Ectodermal cell (in vitro differentiated cells): ENCODE measurements at regions not wholly inside any gene's neighbourhood (a gene's known extent, or its start where the extent isn't known, plus 50 kb on each side); places are given as distances from the start of the nearest gene placed in this dataset.

Source experiments
- H3K27ac ChIP-seq: 2 replicates; pipeline ENCODE4 v1.7.0; 2013; ENCODE audit warnings: mild to moderate bottlenecking, low read depth, low read length; ENCODE audit not compliant: insufficient read depth, poor library complexity, severe bottlenecking
- H3K27me3 ChIP-seq: 2 replicates; pipeline ENCODE4 v1.7.0; 2013; ENCODE audit warnings: mild to moderate bottlenecking, low read length; ENCODE audit not compliant: insufficient read depth, control insufficient read depth, poor library complexity, severe bottlenecking
- H3K36me3 ChIP-seq: one replicate; pipeline ENCODE4 v1.7.0; 2013; ENCODE audit warnings: low read length; ENCODE audit not compliant: control insufficient read depth, insufficient read depth
- H3K4me1 ChIP-seq: one replicate; pipeline ENCODE4 v1.7.0; 2013; ENCODE audit warnings: low read length; ENCODE audit not compliant: control insufficient read depth, insufficient read depth
- H3K4me3 ChIP-seq: 2 replicates; pipeline ENCODE4 v1.7.0; 2013; ENCODE audit warnings: low read depth, low read length, control low read depth; ENCODE audit not compliant: insufficient read depth
- H3K9me3 ChIP-seq: 2 replicates; pipeline ENCODE4 v1.7.0; 2013; ENCODE audit warnings: mild to moderate bottlenecking, low read length, moderate library complexity; ENCODE audit not compliant: control insufficient read depth
- WGBS, 2 experiments: methylation state at CpG; one replicate each; pipeline ENCODE4 v1.1.7; 2013; ENCODE audit warnings: missing lambda C conversion rate in 2 of 2; 5-methylcytosine and 5-hydroxymethylcytosine counted together

DNA sequence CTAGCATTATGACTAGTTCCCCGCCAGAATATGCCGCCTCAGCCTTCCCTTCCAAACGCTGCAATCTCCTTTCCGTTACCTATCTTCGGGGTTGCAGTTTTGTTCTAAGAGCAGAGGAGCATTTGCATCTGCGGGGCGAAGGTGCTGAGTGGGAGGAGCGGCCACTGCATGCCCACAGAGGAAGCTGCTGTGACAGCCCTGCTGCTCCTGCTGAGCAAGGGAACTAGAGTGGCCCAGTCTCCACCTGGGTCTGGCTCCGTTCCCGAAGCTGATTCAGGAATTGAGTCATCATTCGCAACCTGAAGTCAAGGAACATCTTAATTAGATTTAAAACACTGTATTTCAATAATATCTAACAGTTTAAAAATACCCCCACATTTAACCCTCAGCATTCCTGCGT lies 98.2 kb upstream of the TJP1 start:
- H3K4me1 ChIP-seq: peaks cover 8% of the 10 kb centered on the region
- no peak overlapping the region for H3K4me3 ChIP-seq
- H3K27me3 ChIP-seq: no peaks in the 10 kb centered on the region
- 63 to 66% methylated on average over 11 to 12 of the region's 12 CpGs for WGBS, 2 experiments
- H3K27ac ChIP-seq: no peak overlapping the region
- H3K36me3 ChIP-seq: no peaks in the 10 kb centered on the region
- H3K9me3 ChIP-seq: no peaks in the 10 kb centered on the region

DNA sequence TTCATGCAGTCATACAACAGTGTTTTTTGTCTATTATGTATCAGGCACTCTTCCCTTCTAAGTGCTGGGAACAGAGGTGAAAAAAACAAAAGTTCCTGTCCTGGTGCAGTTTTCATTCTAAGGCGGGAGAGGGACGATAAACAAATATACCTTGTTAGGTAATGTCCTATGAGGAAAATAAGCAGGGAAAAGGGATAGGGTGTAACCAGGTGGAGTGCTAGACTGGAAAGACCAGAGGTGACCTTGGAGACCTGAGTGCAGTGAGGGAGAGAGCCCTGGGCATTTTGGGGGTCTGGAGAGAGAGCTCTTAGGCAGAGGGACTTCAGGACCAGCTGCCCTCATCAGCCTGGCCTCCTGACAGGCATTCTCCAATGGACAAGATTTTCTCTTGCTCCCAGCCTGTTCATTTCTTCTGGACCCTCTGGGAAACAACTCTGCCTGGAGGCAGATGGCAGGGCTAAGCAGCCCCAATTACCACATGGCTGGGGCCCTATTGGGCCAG lies 97.2 kb upstream of the TJP1 start:
- Histone ChIP-seq H3K9me3 (no peaks in the 10 kb centered on the region), H3K27me3 (no peaks in the 10 kb centered on the region), H3K27ac (no peak overlapping the region), H3K4me1 (peaks cover 3% of the 10 kb centered on the region), H3K4me3 (no peak overlapping the region), H3K36me3 (no peaks in the 10 kb centered on the region)
- 96 to 98% methylated on average over 2 of the region's 2 CpGs for WGBS, 2 experiments

DNA sequence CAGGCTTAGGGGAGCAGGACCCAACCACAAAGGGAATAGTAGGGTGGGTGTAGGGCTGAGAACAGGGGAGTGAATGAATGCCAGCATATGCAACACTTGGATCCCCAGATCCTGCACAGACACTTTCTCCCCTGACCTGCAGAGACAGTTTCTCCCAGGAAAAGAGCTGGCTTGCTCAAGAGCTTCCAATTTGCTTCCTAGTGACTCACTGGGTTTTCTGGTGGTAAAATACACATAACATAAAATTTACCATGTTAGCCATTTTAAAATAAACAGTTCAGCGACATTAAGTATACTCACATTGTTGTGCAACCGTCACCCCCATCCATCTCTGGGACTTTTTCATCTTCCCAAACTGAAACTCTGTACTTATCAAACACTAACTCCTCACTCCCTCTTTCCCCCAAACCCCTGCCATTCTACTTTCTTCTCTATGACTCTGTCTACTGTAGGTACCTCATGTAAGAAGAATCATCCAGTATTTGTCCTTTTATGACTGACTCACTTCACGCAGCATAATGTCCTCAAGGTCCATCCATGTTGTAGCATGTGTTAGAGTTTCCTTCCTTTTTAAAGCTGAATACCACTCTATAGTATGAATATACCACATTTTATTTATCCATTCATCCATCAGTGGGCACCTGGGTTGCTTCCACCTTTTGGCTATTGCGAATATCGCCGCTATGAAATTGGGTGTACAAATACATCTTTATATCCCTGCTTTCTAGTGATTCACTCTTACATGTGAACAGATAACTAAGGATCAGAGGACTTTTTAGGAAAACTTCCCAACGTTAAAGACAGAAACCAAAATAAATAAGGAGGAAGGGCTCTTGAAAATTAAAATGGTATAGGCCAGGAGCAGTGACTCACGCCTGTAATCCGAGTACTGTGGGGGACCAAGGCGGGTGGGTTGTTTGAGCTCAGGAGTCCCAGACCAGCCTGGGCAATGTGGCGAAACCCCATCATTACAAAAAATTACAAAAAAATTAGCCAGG lies 95.6 kb upstream of the TJP1 start:
- H3K27ac ChIP-seq: no peak overlapping the region
- H3K4me1 ChIP-seq: peaks cover 9% of the 10 kb centered on the region
- no peaks in the 10 kb centered on the region for H3K9me3 ChIP-seq
- no peak overlapping the region for H3K4me3 ChIP-seq
- no peaks in the 10 kb centered on the region for H3K36me3 ChIP-seq
- H3K27me3 ChIP-seq: no peaks in the 10 kb centered on the region
- WGBS, 2 experiments: 91 to 93% methylated on average over 11 of the region's 11 CpGs

DNA sequence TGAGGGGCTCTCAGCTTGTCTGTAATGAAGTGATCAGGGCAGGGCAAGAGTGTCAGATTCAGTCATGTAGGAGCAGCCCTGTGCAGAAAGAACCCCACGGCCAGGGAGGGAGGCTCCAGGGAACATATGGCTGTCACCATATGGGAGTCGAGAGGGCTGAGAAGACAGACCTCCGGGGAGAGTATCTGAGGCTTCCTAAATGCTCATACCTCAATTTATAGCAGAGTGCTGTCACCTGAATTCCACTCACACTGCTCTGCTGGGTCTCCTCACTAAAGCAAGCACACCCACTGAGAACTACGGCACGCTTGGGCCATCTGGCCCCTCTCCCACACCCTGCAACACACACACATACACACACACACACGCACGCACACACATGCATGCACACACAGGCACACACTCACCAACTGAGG lies 92.3 kb upstream of the TJP1 start:
- no peak overlapping the region for H3K4me3 ChIP-seq
- no peaks in the 10 kb centered on the region for H3K36me3 ChIP-seq
- peaks cover 9% of the 10 kb centered on the region for H3K4me1 ChIP-seq
- H3K27ac ChIP-seq: peak overlapping the region; percentile 36
- H3K27me3 ChIP-seq: no peaks in the 10 kb centered on the region
- H3K9me3 ChIP-seq: no peaks in the 10 kb centered on the region
- WGBS, 2 experiments: 73 to 77% methylated on average over 7 of the region's 7 CpGs

DNA sequence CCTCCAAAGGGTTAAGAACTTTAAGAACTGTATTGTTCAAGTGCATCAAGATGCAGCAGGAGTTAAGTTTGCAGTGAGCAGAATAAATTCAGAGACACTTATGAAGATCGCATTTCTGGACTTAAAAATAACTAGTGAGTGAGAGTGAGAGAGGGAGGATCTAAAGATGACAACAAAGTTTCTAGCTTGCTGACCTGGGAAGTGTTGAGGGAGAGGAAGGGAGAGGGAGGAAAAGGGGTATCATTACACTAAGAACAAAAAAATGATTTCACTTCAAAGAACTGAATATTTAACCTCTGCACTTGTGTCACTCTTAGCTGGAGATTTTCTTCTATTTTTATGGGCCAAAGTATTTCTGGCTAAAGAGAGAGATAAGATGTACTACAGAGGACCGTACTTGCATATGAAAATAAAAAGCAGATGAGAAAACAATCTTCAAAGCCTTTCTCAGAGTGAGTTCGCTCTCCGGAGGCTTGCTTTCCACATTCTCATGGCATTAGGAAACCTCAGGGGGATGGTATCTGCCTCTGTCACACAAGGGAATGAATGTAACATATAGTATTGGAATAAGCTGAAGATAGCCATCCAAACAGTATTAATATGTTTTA lies 91.4 kb upstream of the TJP1 start:
- no peak overlapping the region for H3K27ac ChIP-seq
- H3K4me1 ChIP-seq: peaks cover 9% of the 10 kb centered on the region
- H3K4me3 ChIP-seq: no peak overlapping the region
- H3K27me3 ChIP-seq: no peaks in the 10 kb centered on the region
- no peaks in the 10 kb centered on the region for H3K36me3 ChIP-seq
- WGBS, 2 experiments: 68 to 72% methylated on average over 4 of the region's 4 CpGs
- no peaks in the 10 kb centered on the region for H3K9me3 ChIP-seq

DNA sequence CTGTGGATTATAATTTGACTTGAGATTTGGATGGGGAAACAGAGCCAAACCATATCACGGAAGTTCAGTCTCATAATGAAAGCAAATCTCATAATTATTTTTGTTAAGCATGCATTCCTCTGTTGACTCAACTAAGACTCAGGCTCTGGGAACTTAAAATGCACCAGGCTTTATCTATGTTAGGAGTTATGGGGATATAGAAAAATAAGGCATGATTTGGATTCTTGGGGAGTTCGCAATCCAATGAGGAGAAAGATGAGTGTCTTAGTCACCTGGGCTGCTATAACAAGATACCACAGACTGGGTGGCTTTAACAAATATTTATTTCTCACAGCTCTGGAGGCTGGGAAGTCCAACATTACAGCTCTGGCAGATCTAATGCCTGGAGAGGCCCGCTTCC lies 89.4 kb upstream of the TJP1 start:
- peaks cover 9% of the 10 kb centered on the region for H3K4me1 ChIP-seq
- 62 to 67% methylated on average over 3 of the region's 3 CpGs for WGBS, 2 experiments
- H3K4me3 ChIP-seq: no peak overlapping the region
- no peak overlapping the region for H3K27ac ChIP-seq
- H3K27me3 ChIP-seq: no peaks in the 10 kb centered on the region
- H3K9me3 ChIP-seq: no peaks in the 10 kb centered on the region
- no peaks in the 10 kb centered on the region for H3K36me3 ChIP-seq

DNA sequence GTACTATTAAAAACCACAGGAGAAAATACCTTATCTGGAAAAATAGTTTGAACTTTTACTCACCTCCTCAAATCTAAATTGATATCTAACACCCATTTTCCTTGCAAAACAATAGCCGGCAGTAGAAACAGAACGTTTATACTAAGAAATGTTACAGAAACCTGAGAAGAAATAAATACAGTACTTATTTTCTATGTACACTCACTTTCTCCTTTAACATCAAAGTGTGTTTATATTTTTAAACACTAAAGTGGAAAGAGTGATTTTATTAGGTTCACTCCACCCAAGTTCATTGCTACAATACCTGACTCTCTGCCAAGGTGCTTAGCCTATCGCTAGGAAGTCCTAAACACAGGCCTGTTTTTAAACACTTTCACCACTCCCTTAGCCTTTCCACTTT lies 87.8 kb upstream of the TJP1 start:
- H3K27ac ChIP-seq: no peak overlapping the region
- H3K4me3 ChIP-seq: no peak overlapping the region
- no peaks in the 10 kb centered on the region for H3K9me3 ChIP-seq
- H3K27me3 ChIP-seq: no peaks in the 10 kb centered on the region
- H3K36me3 ChIP-seq: no peaks in the 10 kb centered on the region
- peaks cover 9% of the 10 kb centered on the region for H3K4me1 ChIP-seq
- 90 to 98% methylated on average over 2 to 3 of the region's 3 CpGs for WGBS, 2 experiments

DNA sequence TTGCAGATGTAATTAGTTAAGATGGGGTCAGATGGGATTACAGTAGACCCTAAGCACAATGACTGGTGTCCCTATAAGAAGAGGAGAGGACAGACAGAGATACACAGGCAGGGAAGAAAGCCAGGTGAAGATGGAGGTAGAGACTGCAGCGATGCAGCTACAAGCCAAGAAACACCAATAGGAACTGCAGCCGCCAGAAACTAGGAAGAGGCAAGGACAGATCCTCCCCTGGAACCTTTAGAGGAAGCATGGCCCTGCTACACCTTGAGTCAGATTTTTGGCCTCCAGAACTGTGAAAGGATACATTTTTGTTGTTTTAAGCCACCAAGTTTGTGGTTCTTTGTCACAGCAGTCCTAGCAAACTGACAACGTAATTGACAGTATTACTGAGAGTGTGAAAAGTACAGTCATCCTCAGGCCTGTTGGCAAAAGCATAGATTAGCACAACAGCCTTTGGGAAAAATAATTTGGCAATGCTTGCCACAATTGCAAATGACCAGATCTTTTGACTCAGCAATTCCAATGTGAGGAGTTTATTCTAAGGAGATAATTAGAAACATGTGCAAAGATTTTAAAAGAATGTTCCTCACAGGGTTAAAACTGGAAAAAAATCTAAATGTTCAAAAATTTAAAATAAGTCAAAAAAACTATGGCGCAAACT lies 82.6 kb upstream of the TJP1 start:
- Histone ChIP-seq H3K4me3 (no peak overlapping the region), H3K27me3 (no peaks in the 10 kb centered on the region), H3K4me1 (no peaks in the 10 kb centered on the region), H3K27ac (no peak overlapping the region), H3K9me3 (no peaks in the 10 kb centered on the region), H3K36me3 (no peaks in the 10 kb centered on the region)
- whole genome bisulfite sequencing, 2 experiments: 69 to 72% methylated on average over 4 of the region's 4 CpGs

DNA sequence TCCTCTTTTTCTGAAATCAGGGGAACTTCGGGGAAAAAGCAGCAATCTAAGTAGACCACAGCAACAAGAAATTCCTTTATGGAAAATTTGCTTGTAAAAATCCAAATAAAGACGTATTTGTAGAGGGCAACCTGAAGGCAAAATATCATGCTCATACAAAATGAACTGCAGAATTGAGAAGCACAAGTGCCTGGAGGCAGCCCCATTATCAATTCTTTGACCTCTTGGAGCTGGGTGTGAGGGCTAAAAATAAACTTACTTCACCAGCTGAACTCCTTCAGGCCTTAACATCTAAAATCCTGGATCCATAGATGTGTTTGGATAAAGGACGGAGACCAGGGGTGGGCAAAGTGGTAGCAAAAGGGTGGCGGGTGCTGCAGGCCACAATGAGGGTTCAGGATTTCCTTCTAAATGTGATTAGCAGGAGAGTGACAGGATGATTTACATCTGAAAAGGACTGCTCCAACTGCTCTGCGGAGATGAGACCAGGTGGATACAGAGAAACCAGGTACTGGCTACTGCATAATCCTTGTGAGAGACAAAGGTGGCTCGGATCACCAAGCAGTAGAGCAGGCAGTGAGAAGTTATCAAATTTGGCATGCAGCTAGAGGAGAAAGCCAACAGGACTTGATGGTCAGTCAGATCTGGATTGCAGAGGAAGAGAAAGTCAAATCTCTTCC lies 81.7 kb upstream of the TJP1 start:
- Histone ChIP-seq H3K9me3 (no peaks in the 10 kb centered on the region), H3K27ac (no peak overlapping the region)
- 52 to 62% methylated on average over 6 of the region's 6 CpGs for WGBS, 2 experiments

More for the DNA sequence above, 81.7 kb upstream of the TJP1 start:
- no peak overlapping the region for H3K4me3 ChIP-seq
- H3K27me3 ChIP-seq: no peaks in the 10 kb centered on the region
- H3K36me3 ChIP-seq: no peaks in the 10 kb centered on the region
- H3K4me1 ChIP-seq: no peaks in the 10 kb centered on the region
